CD14-positive monocyte (primary cell): ENCODE measurements at regions not wholly inside any gene's neighbourhood (a gene's known extent, or its start where the extent isn't known, plus 50 kb on each side); places are given as distances from the start of the nearest gene placed in this dataset.
A peak's percentile ranks its signal among the peaks of the same experiment; 100 is the strongest.

Experiments used
- DNase-seq, 3 donors: peaks; one replicate each; pipeline ENCODE4 v3.0.0-alpha.2; 2011 to 2022
- H2AFZ ChIP-seq: 2 replicates; pipeline ENCODE4 v1.6.0; 2012; ENCODE audit warnings: mild to moderate bottlenecking, low read depth, low read length, inconsistent platforms; ENCODE audit not compliant: insufficient read depth, poor library complexity, severe bottlenecking
- H3K27ac ChIP-seq, 2 donors: 1 replicate in 1 of 2; 2 replicates in 1 of 2; pipeline ENCODE4 v1.5.1; 2012 to 2013; ENCODE audit warnings: low read length in 2 of 2, control low read depth in 1 of 2, inconsistent platforms in 1 of 2, low read depth in 1 of 2, mild to moderate bottlenecking in 1 of 2
- H3K27me3 ChIP-seq, 2 donors: one replicate each; pipeline versions ENCODE4 v1.6.0 to v1.6.1; 2011 to 2013; ENCODE audit warnings: low read length in 2 of 2; ENCODE audit not compliant: control insufficient read depth in 2 of 2, insufficient read depth in 2 of 2
- H3K36me3 ChIP-seq, 2 donors: replicated peaks in 1 of 2; 1 replicate in 1 of 2; 2 replicates in 1 of 2; pipeline versions ENCODE4 v1.5.1 to v1.6.1; 2012 to 2013; ENCODE audit warnings: low read length in 2 of 2, control low read depth in 1 of 2, inconsistent platforms in 1 of 2, mild to moderate bottlenecking in 1 of 2; ENCODE audit not compliant: insufficient read depth in 2 of 2, control insufficient read depth in 1 of 2
- H3K4me1 ChIP-seq, 2 donors: 1 replicate in 1 of 2; 2 replicates in 1 of 2; pipeline versions ENCODE4 v1.5.1 to v1.6.1; 2012 to 2013; ENCODE audit warnings: low read length in 2 of 2, control low read depth in 1 of 2, inconsistent platforms in 1 of 2, mild to moderate bottlenecking in 1 of 2, moderate library complexity in 1 of 2; ENCODE audit not compliant: insufficient read depth in 2 of 2, control insufficient read depth in 1 of 2
- H3K4me2 ChIP-seq: replicated peaks from 2 replicates; pipeline ENCODE3; 2012; ENCODE audit warnings: low read length, moderate library complexity, mild to moderate bottlenecking; ENCODE audit not compliant: poor library complexity, severe bottlenecking; ENCODE audit errors: extremely low read depth
- H3K4me3 ChIP-seq, 3 experiments: fragments of 200-600 bp in 1 of 3; sonication (generic) in 1 of 3; replicated peaks in 1 of 3; 1 replicate in 2 of 3; 2 replicates in 1 of 3; pipeline ENCODE4 v1.5.1; 2011 to 2013; ENCODE audit warnings: low read length in 3 of 3, mild to moderate bottlenecking in 3 of 3, control low read depth in 2 of 3, low read depth in 2 of 3, inconsistent platforms in 1 of 3, moderate library complexity in 1 of 3
- H3K79me2 ChIP-seq: 2 replicates; pipeline ENCODE4 v1.6.0; 2012; ENCODE audit warnings: mild to moderate bottlenecking, control low read depth, inconsistent platforms, low read length, moderate library complexity; ENCODE audit not compliant: insufficient read depth
- H3K9ac ChIP-seq: 2 replicates; pipeline ENCODE4 v1.6.0; 2017; ENCODE audit warnings: low read length, mild to moderate bottlenecking; ENCODE audit not compliant: insufficient read depth, poor library complexity, severe bottlenecking
- H3K9me3 ChIP-seq, 2 donors: replicated peaks in 1 of 2; 1 replicate in 1 of 2; 2 replicates in 1 of 2; pipeline versions ENCODE4 v1.5.1 to v1.6.1; 2012 to 2013; ENCODE audit warnings: low read length in 2 of 2, control low read depth in 1 of 2; ENCODE audit not compliant: control insufficient read depth in 1 of 2, insufficient read depth in 1 of 2
- H4K20me1 ChIP-seq: 2 replicates; pipeline ENCODE4 v1.6.0; 2012; ENCODE audit warnings: mild to moderate bottlenecking, low read length, control low read depth, moderate library complexity; ENCODE audit not compliant: insufficient read depth
- H3K27ac Mint-ChIP-seq, 7 donors: one replicate each; pipeline ENCODE4 v1.8.0; 2020; ENCODE audit warnings: mild to moderate bottlenecking in 7 of 7, mixed read lengths in 7 of 7, moderate library complexity in 6 of 7, inconsistent platforms in 2 of 7
- H3K27me3 Mint-ChIP-seq, 3 donors: one replicate each; pipeline ENCODE4 v1.8.0; 2021 to 2022; ENCODE audit warnings: low read depth in 3 of 3, mild to moderate bottlenecking in 3 of 3, mixed read lengths in 3 of 3, moderate library complexity in 3 of 3, inconsistent platforms in 1 of 3
- H3K36me3 Mint-ChIP-seq, 2 donors: one replicate each; pipeline ENCODE4 v1.8.0; 2020; ENCODE audit warnings: mixed read lengths in 2 of 2, inconsistent platforms in 1 of 2, mild to moderate bottlenecking in 1 of 2
- H3K4me1 Mint-ChIP-seq: one replicate; pipeline ENCODE4 v1.8.0; 2020; ENCODE audit warnings: mild to moderate bottlenecking, mixed read lengths
- H3K4me3 Mint-ChIP-seq, 2 donors: one replicate each; pipeline ENCODE4 v1.8.0; 2020; ENCODE audit warnings: mild to moderate bottlenecking in 2 of 2, mixed read lengths in 2 of 2, moderate library complexity in 1 of 2
- H3K9me3 Mint-ChIP-seq, 7 donors: one replicate each; pipeline ENCODE4 v1.8.0; 2020 to 2022; ENCODE audit warnings: mixed read lengths in 7 of 7, mild to moderate bottlenecking in 6 of 7, moderate library complexity in 6 of 7, inconsistent platforms in 2 of 7
- CTCF ChIP-seq: fragments of 200-600 bp; IDR thresholded peaks from one replicate; pipeline ENCODE4 v1.8.0; 2022; ENCODE audit warnings: antibody characterized with exemption, mild to moderate bottlenecking
- WGBS: methylation state at CpG from one replicate; pipeline ENCODE4 v1.1.5; 2013; ENCODE audit warnings: missing lambda C conversion rate; ENCODE audit not compliant: insufficient coverage; 5-methylcytosine and 5-hydroxymethylcytosine counted together
- intact Hi-C, 2 donors: fragments of 100-400 bp; cut with micrococcal nuclease; formaldehyde crosslinking; loops; one replicate each; pipeline versions ENCODE4 v1.15.0 to v1.15.1; 2023

GRCh38 chr2:241925277-241925676 is 55.7 kb downstream of the RTP5 start:
- H2AFZ ChIP-seq = no peak overlapping the region
- H3K4me2 ChIP-seq = no peak overlapping the region
- H3K27ac Mint-ChIP-seq = peak overlapping the region in 1 of 7 donors; percentile 16

GRCh38 chr2:241925821-241926441 is 56.4 kb downstream of the RTP5 start:
- WGBS = 97% methylated on average over 13 of the region's 21 CpGs
- H3K9me3 Mint-ChIP-seq = peaks cover 0 to 3% (median 0%) of the 10 kb centered on the region in 7 donors
- peaks cover 0 to 6% (median 2%) of the 10 kb centered on the region in 3 donors for H3K27me3 Mint-ChIP-seq
- no peaks in the 10 kb centered on the region for H3K4me1 Mint-ChIP-seq
- peak overlapping the region in 1 of 7 donors; percentile 46 for H3K27ac Mint-ChIP-seq
- no peaks in the 10 kb centered on the region for H3K36me3 Mint-ChIP-seq
- Histone ChIP-seq H3K36me3 (no peaks in the 10 kb centered on the region), H3K4me2 (no peak overlapping the region), H3K9me3 (no peaks in the 10 kb centered on the region), H3K9ac (no peak overlapping the region), H4K20me1 (no peaks in the 10 kb centered on the region), H3K27ac (no peak overlapping the region), H3K4me3 (no peak overlapping the region), H2AFZ (no peak overlapping the region), H3K4me1 (no peaks in the 10 kb centered on the region), H3K79me2 (no peaks in the 10 kb centered on the region), H3K27me3 (no peaks in the 10 kb centered on the region)
- TF ChIP-seq CTCF = no peak
- no peak overlapping the region for H3K4me3 Mint-ChIP-seq
- intact Hi-C loops = no loop called here
- no peak for DNase-seq

More at GRCh38 chr2:241925277-241925676, 55.7 kb downstream of the RTP5 start:
- H3K27ac ChIP-seq = no peak overlapping the region
- Mint-ChIP-seq H3K4me1 (no peaks in the 10 kb centered on the region), H3K27me3 (peaks cover 0 to 6% (median 2%) of the 10 kb centered on the region in 3 donors), H3K4me3 (no peak overlapping the region), H3K36me3 (no peaks in the 10 kb centered on the region), H3K9me3 (no peaks in the 10 kb centered on the region)
- intact Hi-C loops = no loop called here
- H3K27me3 ChIP-seq = no peaks in the 10 kb centered on the region
- no peaks in the 10 kb centered on the region for H3K36me3 ChIP-seq
- no peaks in the 10 kb centered on the region for H3K79me2 ChIP-seq
- H3K9me3 ChIP-seq = no peaks in the 10 kb centered on the region
- no peaks in the 10 kb centered on the region for H3K4me1 ChIP-seq
- H3K9ac ChIP-seq = no peak overlapping the region
- no peaks in the 10 kb centered on the region for H4K20me1 ChIP-seq
- no peak for TF ChIP-seq CTCF
- no peak for DNase-seq
- 96% methylated on average over 15 of the region's 15 CpGs for WGBS
- no peak overlapping the region for H3K4me3 ChIP-seq
